PFSK-1 (cell line): ENCODE measurements at regions not wholly inside any gene's neighbourhood (a gene's known extent, or its start where the extent isn't known, plus 50 kb on each side); places are given as distances from the start of the nearest gene placed in this dataset.

Source experiments
- FOXP2 ChIP-seq: optimal IDR thresholded peaks from 2 replicates; pipeline ENCODE3; 2011; ENCODE audit warnings: borderline replicate concordance, control low read depth, inconsistent platforms; ENCODE audit not compliant: insufficient read depth; ENCODE audit errors: extremely low read length, extremely low read depth
- POLR2AphosphoS5 ChIP-seq: IDR thresholded peaks from 2 replicates; pipeline ENCODE4 v1.6.1; 2012; ENCODE audit warnings: low read depth, mild to moderate bottlenecking, control low read depth, low read length, moderate library complexity
- REST ChIP-seq, 2 experiments: IDR thresholded peaks; 2 replicates each; pipeline versions ENCODE4 v1.6.1 to v1.8.0; 2011 to 2012; ENCODE audit warnings: low read depth in 2 of 2, low read length in 2 of 2, control low read depth in 1 of 2, inconsistent platforms in 1 of 2, mild to moderate bottlenecking in 1 of 2, moderate library complexity in 1 of 2; ENCODE audit not compliant: insufficient read depth in 1 of 2
- TAF1 ChIP-seq: IDR thresholded peaks from 2 replicates; pipeline ENCODE4 v1.6.1; 2012; ENCODE audit warnings: low read length, control low read depth, borderline replicate concordance; ENCODE audit not compliant: insufficient read depth

GRCh38 chr2:129464631-129465030 is 514.8 kb upstream of the RAB6C start:
- TF ChIP-seq POLR2AphosphoS5 (no peak), TAF1 (no peak), REST (IDR thresholded peaks at IDR 0.05; ENCODE audit: insufficient read depth in 1 of 2, low read depth in 2 of 2, low read length in 2 of 2) (no peak), FOXP2 (no peak)
